ENCODE measurements at regions not wholly inside any gene's neighbourhood (a gene's known extent, or its start where the extent isn't known, plus 50 kb on each side); places are given as distances from the start of the nearest gene placed in this dataset.

- H2BK15ac ChIP-seq (ENCODE audit: low read depth, low read length): no peak overlapping the region
- H3K4me1 ChIP-seq (ENCODE audit: control insufficient read depth, insufficient read depth, low read length): no peaks in the 10 kb centered on the region
- no peak overlapping the region for H3K18ac ChIP-seq (ENCODE audit: low read depth, low read length)
- no peak overlapping the region for H3K9ac ChIP-seq (ENCODE audit: low read depth, low read length)
- no peak overlapping the region for H2BK120ac ChIP-seq (ENCODE audit: low read depth, low read length)
- no peak overlapping the region for H4K8ac ChIP-seq (ENCODE audit: low read depth in 2 of 2, low read length in 2 of 2)
- H2AK5ac ChIP-seq (ENCODE audit: low read depth, low read length): no peak overlapping the region
- H2AFZ ChIP-seq (replicated peaks; ENCODE audit: low read length, poor library complexity): no peak overlapping the region
- H3K23ac ChIP-seq (ENCODE audit: low read depth, low read length): no peak overlapping the region
- H3K36me3 ChIP-seq (ENCODE audit: control insufficient read depth, insufficient read depth, low read length): no peaks in the 10 kb centered on the region
- intact Hi-C loops (cut with micrococcal nuclease): no loop called here
- H4K91ac ChIP-seq (ENCODE audit: insufficient read depth, low read depth, low read length): no peak overlapping the region
- H3K79me1 ChIP-seq (ENCODE audit: low read depth in 1 of 2, low read length in 2 of 2): no peaks in the 10 kb centered on the region
- no peak overlapping the region for H2BK20ac ChIP-seq (ENCODE audit: low read depth, low read length)
- no peak overlapping the region for H3K4me3 ChIP-seq (ENCODE audit: insufficient read depth, low read depth, low read length)
- no peak overlapping the region for H2AK9ac ChIP-seq (replicated peaks; ENCODE audit: low read depth, low read length, poor library complexity)
- H3K27me3 ChIP-seq (ENCODE audit: control insufficient read depth, insufficient read depth, low read length): no peaks in the 10 kb centered on the region
- no peaks in the 10 kb centered on the region for H3K9me3 ChIP-seq (ENCODE audit: control insufficient read depth, insufficient read depth, low read length)
- H4K20me1 ChIP-seq (ENCODE audit: insufficient read depth, low read length): no peaks in the 10 kb centered on the region
- no peak overlapping the region for H3K56ac ChIP-seq (ENCODE audit: extremely low read depth, insufficient read depth, low read length)
- no TSS peak for BruUV-seq (replicated peaks)
- no CpG with 5 or more reads among the region's 4 CpGs for WGBS, 2 experiments (ENCODE audit: extremely low coverage in 2 of 2, insufficient read length in 1 of 2)
- no peaks in the 10 kb centered on the region for H3K9me1 ChIP-seq (ENCODE audit: insufficient read depth, low read length)
- no peak overlapping the region for H3K14ac ChIP-seq (replicated peaks; ENCODE audit: low read depth, low read length)
- H4K5ac ChIP-seq (ENCODE audit: low read depth, low read length): no peak overlapping the region
- ATAC-seq (ENCODE audit: low read depth) (no peak), DNase-seq (no peak)
- no peak overlapping the region for H3K27ac ChIP-seq (ENCODE audit: insufficient read depth, low read length)
- H3K4ac ChIP-seq (ENCODE audit: low read depth, low read length): no peak overlapping the region
- H3K4me2 ChIP-seq (ENCODE audit: low read depth, low read length): no peak overlapping the region
- ChIA-PET POLR2A (ENCODE audit: unreplicated experiment) (no interaction called here), CTCF (interaction anchor here (1.8 kb wide), 1 partner anchor 12 kb away, joined by 5 read pairs; no protein-coding TSS in a partner anchor)
- H2BK5ac ChIP-seq (ENCODE audit: low read depth, low read length, poor library complexity, severe bottlenecking): no peak overlapping the region
- no peak for TF ChIP-seq MAFK (IDR thresholded peaks at IDR 0.05; ENCODE audit: low read depth, low read length)
- in situ Hi-C loops (cut with MboI; ENCODE audit: low sequenced_read_pairs): no loop called here
- dilution Hi-C loops (cut with HindIII; ENCODE audit: low sequenced_read_pairs, unreplicated experiment): no loop called here
These were observed 475.6 kb downstream of the DMRTA1 start for GRCh38 chr9:22922222-22922621.

All from IMR-90 (cell line).